NCI-H2107 treated with DMSO at 0.1 percent for 48 hours (cell line): ENCODE measurements at regions not wholly inside any gene's neighbourhood (a gene's known extent, or its start where the extent isn't known, plus 50 kb on each side); places are given as distances from the start of the nearest gene placed in this dataset.

ENCODE experiments used
- DNase-seq: peaks from one replicate; lab custom pipeline; 2025; ENCODE audit not compliant: unreplicated experiment; lab: John Stamatoyannopoulos, UW

DNA sequence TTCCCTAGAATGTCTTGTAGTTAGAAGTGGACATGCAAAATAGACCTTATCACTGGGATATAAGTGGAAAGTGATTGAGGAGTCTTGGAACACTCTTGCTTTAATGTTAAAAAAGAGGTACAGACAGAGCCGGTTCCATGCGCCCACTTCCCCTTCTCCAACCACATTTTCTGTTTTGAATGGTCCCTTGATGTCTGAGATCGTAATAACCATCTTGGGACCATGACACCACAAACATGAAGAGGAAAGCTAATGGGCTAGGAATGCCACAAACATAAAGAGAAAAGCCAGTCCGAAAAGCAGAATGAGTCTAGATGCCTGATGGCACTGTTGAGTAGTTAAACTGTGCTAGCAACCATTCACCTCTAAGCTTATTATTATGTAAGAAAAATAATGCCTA, 54.8 kb upstream of the SPON1 start:
- DNase-seq: no peak

GRCh38 chr11:13908535-13908934, 54.0 kb upstream of the SPON1 start:
- DNase-seq: no peak
